ENCODE measurements at regions not wholly inside any gene's neighbourhood (a gene's known extent, or its start where the extent isn't known, plus 50 kb on each side); places are given as distances from the start of the nearest gene placed in this dataset.
"Not testable (repeated sequence)": the region's sequence is repeated elsewhere in the genome, so short reads cannot be mapped to it uniquely, and the experiment has no call there.

DNA sequence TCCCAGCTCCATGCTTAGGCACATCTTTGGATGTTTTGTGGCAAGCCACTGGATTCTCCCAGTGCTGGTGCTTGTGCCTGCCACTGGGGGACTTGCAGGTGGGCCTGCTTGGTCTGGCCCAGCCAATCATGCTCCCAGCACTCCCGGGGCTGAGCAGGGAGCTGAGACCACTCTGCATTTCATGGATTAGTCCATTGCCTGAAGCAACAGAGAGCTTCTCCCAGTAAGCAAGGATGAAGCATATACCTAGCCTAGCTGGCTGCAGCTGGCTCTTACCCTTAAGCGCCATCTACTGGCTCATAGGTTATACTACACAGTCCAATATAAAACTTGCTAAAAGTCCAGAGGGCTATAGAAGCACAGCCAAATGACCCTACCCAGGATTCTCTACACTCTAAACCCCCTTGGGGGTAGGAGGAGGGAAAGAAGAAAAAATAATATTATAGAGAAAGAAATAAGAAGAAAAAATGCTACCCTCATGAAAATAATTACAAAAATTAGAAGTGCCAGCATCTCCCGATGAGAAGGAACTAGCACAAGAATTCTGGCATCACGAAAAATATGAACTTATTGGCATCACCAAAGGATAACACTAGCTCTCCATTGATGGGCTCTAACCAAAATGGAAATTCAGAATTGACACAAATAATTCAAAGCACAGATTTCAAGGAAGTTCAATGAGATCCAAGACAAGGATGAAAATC, 275.3 kb downstream of the C11orf87 start:
- peak; percentile 62 for ATAC-seq (ENCODE audit: low FRiP score)
- TF ChIP-seq, protein P1, sequence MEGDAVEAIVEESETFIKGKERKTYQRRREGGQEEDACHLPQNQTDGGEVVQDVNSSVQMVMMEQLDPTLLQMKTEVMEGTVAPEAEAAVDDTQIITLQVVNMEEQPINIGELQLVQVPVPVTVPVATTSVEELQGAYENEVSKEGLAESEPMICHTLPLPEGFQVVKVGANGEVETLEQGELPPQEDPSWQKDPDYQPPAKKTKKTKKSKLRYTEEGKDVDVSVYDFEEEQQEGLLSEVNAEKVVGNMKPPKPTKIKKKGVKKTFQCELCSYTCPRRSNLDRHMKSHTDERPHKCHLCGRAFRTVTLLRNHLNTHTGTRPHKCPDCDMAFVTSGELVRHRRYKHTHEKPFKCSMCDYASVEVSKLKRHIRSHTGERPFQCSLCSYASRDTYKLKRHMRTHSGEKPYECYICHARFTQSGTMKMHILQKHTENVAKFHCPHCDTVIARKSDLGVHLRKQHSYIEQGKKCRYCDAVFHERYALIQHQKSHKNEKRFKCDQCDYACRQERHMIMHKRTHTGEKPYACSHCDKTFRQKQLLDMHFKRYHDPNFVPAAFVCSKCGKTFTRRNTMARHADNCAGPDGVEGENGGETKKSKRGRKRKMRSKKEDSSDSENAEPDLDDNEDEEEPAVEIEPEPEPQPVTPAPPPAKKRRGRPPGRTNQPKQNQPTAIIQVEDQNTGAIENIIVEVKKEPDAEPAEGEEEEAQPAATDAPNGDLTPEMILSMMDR (IDR thresholded peaks at IDR 0.05): no peak
- DNase-seq (ENCODE audit: low spot score): no peak

GRCh38 chr11:109698237-109698636, 276.2 kb downstream of the C11orf87 start:
- DNase-seq (ENCODE audit: low spot score) (no peak), ATAC-seq (ENCODE audit: low FRiP score) (no peak)
- TF ChIP-seq, protein P1 (IDR thresholded peaks at IDR 0.05): no peak

DNA sequence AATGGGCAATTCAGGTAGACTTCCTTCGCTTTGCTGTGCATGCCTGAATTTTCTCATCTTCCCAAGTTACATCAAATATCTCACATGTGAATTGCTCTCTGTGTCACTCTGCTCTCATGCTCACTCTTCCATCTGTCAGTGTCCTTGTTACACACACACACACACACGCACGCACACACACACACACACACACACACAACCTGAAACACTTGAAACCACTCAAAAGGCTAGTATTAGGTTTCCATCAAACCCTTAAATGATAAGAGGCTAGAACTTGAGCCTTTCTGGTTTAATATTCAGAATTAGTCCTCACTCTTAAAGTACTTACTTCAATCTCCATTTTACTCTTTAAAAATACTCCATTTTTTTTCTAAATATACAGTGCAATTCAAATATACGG, 282.4 kb downstream of the C11orf87 start:
- TF ChIP-seq, protein P1 (IDR thresholded peaks at IDR 0.05): no peak
- DNase-seq (ENCODE audit: low spot score) (no peak), ATAC-seq (ENCODE audit: low FRiP score) (no peak)

DNA sequence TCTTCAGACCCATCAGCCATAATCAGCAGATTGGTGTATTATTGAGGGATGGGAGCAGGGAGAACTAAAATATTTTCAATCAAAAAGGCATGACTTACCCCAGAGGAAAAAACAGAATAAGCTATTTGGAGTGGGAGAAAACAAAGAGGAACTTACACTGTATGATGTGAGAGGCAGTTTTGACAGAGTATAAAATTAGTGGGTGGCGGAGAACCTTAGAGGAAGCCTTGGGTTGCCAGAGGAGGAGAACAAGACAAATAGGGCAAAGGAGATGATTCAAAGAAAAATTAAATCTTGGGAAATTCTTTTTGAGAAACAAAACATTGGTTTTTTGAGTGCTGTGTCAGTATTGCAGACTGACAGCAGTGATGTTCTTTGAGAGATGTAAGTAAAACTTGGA, 285.0 kb downstream of the C11orf87 start:
- no peak for DNase-seq (ENCODE audit: low spot score)
- ATAC-seq (ENCODE audit: low FRiP score): no peak
- TF ChIP-seq, protein P1 (IDR thresholded peaks at IDR 0.05): no peak

DNA sequence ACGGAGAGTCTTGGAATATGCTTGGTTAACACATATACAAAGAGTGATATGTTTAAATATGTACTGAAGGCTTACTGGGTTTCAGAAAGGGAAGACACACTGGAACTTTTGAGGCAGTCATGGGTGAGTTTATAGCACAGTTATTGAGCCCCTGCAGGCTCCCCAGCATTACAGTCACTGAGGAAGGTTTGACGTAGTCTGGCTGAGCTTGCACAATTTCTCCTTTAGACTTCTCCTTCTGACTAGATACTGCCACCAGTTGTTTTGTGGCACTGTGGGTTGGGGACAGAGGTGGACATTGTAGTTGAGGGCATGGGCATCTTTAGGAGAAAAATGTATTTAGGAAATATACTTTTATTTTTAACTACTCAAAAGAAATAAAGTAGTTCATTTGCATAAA, 285.4 kb downstream of the C11orf87 start:
- TF ChIP-seq, protein P1 (IDR thresholded peaks at IDR 0.05): no peak

DNA sequence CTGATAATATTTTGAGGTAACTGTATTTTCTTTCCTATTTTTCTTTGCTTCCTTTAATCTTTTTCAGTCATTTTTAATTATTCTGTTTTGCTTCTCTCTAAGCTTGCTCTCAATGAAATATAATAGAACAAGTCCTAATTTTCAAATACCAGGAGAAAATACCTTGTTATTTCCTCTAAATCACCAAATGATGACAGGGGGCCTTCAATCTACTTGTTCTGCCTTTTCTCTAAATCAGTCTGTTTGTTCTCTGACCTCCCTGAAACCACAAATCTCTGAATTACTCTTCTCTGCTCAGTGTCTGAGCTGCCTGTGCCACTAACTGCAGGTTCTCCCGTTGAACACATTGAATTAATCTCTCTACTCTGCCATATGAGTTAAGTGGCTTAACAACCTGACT, 286.2 kb downstream of the C11orf87 start:
- no peak for DNase-seq (ENCODE audit: low spot score)
- ATAC-seq (ENCODE audit: low FRiP score): no peak
- TF ChIP-seq, protein P1 (IDR thresholded peaks at IDR 0.05): no peak

More for the DNA sequence above, 285.4 kb downstream of the C11orf87 start:
- no peak for DNase-seq (ENCODE audit: low spot score)
- ATAC-seq (ENCODE audit: low FRiP score): no peak

GRCh38 chr11:109714444-109714843, 292.5 kb downstream of the C11orf87 start:
- not testable (repeated sequence) for ATAC-seq (ENCODE audit: low FRiP score)

GRCh38 chr11:109715424-109715823, 293.4 kb downstream of the C11orf87 start:
- not testable (repeated sequence) for ATAC-seq (ENCODE audit: low FRiP score); DNase-seq (ENCODE audit: low spot score)

More at GRCh38 chr11:109714444-109714843, 292.5 kb downstream of the C11orf87 start:
- not testable (repeated sequence) for DNase-seq (ENCODE audit: low spot score)

Measured in omental fat pad (tissue), 3 donors.